ACHN (cell line): ENCODE measurements at regions not wholly inside any gene's neighbourhood (a gene's known extent, or its start where the extent isn't known, plus 50 kb on each side); places are given as distances from the start of the nearest gene placed in this dataset.

Experiments used
- DNase-seq: peaks from one replicate; pipeline ENCODE4 v3.0.0-alpha.2; 2015
- in situ Hi-C: cut with HindIII; loops from 2 replicates; pipeline ENCODE4 v1.10.0; 2017; ENCODE audit warnings: low sequenced_read_pairs, low pct_ligation_motif_present, low pct_unique_long_range_greater_than_20kb

DNA sequence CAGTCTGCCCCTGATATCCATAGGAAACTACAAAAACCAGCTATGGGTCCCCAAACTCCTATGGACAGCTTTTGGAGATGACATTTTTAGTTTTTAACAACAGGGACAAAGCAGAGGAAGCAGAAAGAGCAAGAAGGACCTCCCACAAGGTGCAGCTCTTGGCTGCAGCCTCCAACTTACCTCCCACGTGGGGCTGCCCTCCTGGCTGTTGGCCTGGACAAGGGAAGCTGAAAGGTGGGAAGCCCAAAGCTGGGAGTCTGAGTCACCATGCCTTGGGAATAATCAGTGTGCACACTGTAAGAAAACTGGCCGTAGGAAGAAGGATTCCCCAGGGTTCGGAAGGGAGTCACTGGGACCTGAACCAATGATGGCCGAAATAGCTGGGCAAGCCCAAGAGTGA is 51.8 kb upstream of the PAX1 start:
- in situ Hi-C loops = no loop called here
- no peak for DNase-seq

DNA sequence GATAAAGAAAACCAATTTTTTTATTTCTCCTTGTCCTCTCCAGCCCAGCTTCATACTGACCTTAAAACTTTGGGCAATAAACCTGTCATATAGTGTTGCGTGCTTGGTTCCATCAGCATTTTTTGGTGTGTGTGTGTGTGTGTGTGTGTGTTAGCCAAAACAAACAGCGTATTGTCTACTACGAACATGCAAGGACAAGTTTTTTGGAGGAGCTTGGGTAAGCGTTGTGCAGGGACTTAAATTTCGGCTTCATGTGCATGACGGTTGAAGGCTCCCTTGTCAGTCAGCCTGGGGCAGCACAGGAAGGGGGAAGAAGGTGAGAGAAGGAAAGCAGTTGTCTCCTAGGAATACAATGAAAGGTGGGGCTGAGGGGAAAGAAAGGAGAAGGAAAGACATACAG is 62.0 kb upstream of the PAX1 start:
- in situ Hi-C loops = no loop called here
- no peak for DNase-seq

DNA sequence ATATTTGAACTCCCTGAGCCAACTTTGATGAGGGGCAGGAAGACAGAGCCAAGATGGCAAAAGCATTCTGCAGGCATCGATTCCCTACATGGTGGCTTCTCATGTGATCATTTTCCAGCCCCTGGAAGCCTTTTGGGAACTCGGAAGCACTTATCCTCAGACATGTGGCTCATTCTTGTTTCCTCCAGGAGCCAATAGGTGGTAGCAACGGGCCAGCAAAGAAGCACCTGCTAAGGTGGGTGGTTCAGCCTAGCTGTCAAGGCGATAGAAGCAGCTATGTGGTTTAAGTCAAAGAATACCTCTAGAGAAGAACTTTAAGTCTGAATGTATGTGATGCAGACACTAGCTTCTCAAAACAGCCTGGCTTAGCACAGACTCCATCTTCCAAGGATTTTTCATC is 64.9 kb upstream of the PAX1 start:
- in situ Hi-C loops = no loop called here
- peak; percentile 32 for DNase-seq

GRCh38 chr20:21633829-21634228 is 71.6 kb upstream of the PAX1 start:
- DNase-seq = no peak
- in situ Hi-C loops = no loop called here

GRCh38 chr20:21632735-21633053 is 72.8 kb upstream of the PAX1 start:
- in situ Hi-C loops = no loop called here
- no peak for DNase-seq

GRCh38 chr20:21632031-21632734 is 73.3 kb upstream of the PAX1 start:
- DNase-seq = no peak
- in situ Hi-C loops = no loop called here

GRCh38 chr20:21628800-21629199 is 76.7 kb upstream of the PAX1 start:
- in situ Hi-C loops = no loop called here
- no peak for DNase-seq

DNA sequence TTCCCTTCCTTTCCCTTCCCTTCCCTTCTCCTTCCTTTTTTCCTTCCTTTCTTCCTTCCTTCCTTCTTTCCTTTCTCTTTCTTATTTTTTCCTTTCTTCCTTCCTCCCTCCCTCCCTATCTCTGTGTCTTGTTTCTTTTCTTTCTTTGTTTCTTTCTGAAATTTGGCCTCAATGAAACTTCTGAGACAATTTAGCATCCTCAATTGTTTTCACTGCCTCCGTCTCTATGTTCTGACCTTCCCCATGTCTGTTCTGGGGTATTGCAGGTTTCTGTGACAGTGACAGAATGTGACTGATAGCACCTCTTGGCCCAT is 81.7 kb upstream of the PAX1 start:
- in situ Hi-C loops = no loop called here
- no peak for DNase-seq

DNA sequence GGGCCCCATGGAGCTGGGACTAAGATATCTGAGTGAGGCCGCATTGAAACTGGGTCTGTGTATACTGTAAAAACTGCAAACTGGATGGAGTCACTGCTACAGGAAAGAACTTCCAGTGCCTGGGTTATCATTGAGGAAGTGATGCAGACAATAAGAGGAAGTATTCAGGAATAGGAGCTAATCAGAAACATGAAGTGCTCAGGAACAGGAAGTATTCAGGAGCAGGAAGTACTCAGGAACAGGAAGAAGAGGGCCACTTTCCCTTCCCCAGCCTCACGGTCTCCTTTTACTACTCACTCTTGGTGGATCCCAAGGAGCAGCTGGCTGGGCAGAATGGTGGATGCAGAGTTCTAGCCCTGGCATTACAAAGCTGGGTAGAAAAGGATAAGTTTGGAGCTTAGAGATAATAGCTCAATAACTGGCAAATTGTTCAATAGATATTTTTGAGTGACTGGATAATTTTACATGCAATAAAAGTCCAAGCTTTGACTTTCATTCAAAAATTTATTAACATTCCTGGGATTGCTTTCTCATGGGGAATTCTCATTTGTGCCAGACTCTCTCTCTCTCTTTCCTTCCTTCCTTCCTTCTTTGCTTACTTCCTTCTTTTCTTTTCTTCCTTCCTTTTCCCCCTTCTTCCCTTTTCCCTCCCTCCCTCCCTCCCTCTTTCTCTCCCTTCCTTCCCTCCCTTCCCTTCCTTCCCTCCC is 82.2 kb upstream of the PAX1 start:
- in situ Hi-C loops = no loop called here
- DNase-seq = no peak

DNA sequence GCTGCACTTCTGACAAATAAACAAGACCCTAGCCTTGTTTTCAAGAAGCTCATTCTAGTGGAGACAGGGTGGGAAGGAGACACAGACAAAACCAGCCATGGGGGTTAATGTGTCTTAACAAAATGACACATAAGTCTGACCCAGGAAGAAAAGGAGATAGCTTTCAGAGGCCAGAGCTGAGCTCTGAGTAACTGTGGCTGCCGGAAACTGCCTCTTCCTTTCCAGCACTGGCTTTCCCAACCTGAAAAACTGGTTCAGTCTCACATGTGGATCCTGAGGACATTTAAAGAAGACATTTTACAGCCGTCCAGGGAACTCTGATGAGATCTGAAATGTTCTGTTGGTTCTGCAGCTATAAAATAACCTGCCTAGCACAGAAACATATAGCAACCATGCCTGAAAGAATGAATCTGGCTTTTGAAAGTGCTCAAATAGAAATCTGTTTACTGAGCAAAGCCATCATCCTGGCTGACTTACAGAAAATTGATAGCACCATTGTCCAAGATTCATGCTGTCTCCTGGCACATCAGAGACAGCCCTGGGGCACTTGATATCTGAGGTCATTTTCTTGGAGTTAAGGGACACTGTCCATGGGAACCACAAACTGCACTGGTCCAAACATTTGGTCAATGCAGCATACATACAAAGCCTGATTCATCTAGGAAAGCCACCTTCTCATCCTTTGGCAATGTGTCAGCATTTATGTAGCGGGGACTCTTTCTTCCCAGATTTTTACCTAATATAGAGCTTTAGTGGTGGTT is 83.2 kb upstream of the PAX1 start:
- in situ Hi-C loops = no loop called here

GRCh38 chr20:21618759-21619416 is 86.6 kb upstream of the PAX1 start:
- in situ Hi-C loops = no loop called here
- no peak for DNase-seq

More for the DNA sequence above, 83.2 kb upstream of the PAX1 start:
- no peak for DNase-seq

GRCh38 chr20:21615617-21616080 is 89.8 kb upstream of the PAX1 start:
- in situ Hi-C loops = no loop called here
- DNase-seq = peak; percentile 44

GRCh38 chr20:21614980-21615379 is 90.5 kb upstream of the PAX1 start:
- in situ Hi-C loops = no loop called here
- no peak for DNase-seq

DNA sequence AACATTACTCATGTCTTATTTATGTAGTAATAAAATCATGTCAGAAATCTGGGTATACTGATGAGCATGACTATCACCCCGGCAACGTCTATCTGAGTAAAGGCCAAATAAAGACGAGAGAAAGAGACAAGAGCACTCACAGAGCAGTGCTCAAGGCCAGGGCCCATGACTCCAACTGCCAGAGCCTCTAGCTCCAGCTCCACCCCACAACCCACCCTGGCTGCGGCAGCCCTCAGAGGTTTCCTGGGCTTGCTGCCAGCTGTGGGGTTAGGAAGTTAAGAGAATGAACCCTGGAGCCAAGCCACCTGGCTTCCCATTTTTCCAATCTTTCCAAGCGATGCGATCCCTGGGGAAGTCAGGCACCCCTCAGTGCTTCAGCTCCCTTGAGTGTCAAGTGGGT is 92.0 kb upstream of the PAX1 start:
- in situ Hi-C loops = no loop called here
- DNase-seq = no peak

DNA sequence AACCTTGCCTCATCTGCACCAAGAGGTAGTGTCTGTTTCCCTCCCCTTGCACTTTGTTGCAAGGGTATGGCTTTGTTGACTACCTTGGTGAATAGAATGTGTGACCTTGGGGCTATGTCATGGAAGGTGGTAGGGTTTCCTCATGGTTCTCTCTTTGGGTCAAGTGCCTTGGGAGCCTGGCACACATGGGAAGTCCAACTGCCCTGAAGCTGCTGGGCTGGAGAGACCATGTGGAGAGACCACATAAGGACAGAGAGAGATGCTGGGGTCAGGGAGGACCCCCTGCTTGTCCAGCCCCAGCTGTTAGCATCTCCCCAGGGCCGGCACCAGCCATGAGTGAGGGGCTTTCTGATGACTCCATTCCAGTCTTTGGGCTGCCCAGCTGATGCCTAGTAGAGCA is 95.5 kb upstream of the PAX1 start:
- DNase-seq = no peak
- in situ Hi-C loops = no loop called here

GRCh38 chr20:21609221-21609620 is 95.4 kb upstream of the NKX2-2 start:
- in situ Hi-C loops = no loop called here
- no peak for DNase-seq

DNA sequence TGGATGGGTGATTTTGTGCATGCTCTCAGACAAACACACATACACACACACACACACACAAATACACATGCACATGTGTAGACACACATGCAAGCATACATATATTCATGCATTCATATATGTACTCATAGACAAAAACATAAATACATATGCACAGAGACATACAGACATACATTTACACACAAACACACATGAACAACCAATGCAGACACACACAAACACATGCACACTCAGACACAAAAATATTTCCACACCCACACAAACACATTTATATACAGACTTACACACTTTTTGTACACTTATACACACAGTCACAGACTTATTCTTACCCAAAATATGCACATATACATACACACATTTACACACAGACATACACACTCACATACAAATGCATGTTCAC is 94.9 kb upstream of the NKX2-2 start:
- DNase-seq = no peak
- in situ Hi-C loops = no loop called here

DNA sequence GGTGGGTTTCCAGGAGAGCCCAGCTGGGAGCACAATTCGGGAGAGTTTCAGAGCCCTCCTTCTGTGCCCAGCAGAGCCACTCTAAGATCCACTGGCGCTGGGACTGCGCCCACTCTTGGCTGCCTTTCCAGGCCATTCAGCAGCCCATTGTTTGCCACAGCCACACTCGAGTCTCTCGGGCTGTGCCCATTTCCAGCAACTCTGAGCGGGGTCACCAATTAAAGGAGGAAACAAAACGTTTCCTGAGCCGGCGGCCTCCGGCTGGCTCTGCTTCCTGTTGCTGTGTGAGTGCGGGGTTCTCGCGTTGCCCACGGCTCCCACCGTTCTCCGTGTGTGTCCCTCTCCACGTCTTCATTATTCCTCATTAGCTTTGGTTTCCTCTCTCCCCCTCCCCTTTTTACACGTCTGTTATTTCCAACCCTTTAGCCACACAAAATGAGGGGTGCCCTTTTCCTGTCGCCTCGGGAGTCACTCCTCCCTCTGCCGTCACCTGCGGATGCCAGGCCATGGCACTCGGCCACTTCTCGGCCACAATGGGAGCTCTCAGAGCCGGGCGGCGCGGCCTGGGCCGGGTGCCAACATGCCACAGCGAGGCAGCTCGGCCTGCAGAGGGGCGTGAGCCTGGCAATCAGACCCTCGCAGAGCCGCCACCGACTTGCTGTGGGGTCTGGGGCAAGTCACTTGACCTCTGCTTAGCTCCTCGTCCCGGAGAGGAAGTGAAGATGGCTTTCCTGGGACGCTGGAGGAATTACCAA is 94.3 kb upstream of the NKX2-2 start:
- in situ Hi-C loops = no loop called here
- no peak for DNase-seq

DNA sequence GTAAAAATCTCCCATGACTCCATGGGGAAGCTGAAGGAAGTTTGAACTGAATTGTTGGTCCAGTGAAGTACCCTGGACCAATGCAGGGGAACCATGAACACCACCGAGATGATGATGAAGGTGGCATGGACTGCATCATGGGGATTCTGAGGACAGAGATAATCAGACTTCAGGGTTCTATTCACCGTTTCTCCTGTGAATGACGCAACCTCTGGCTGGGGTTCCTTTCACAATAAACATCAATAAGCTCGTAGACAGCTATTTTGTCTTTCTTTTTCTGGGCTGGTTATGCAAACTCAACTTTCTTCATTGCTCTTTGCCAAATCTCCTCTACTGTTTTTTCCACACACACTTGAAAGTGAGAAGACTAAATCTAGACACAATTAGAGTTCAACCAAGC is 87.9 kb upstream of the NKX2-2 start:
- in situ Hi-C loops = no loop called here
- no peak for DNase-seq
